Caco-2 (cell line): ENCODE measurements at regions not wholly inside any gene's neighbourhood (a gene's known extent, or its start where the extent isn't known, plus 50 kb on each side); places are given as distances from the start of the nearest gene placed in this dataset.
A peak's percentile ranks its signal among the peaks of the same experiment; 100 is the strongest.

Source experiments
- BruUV-seq: library from RNA; stranded (reverse); fragments of 400-500 nt; replicated peaks from 2 replicates; lab custom pipeline; 2021; lab: Mats Ljungman, UMichigan
- CTCF ChIA-PET: fragments of 300-600 bp; sonication (Branson Sonifier 250); formaldehyde crosslinking; loops from one replicate; lab custom pipeline; 2022; ENCODE audit warnings: antibody characterized with exemption; lab: Charles Lee
- POLR2A ChIA-PET: fragments of 300-600 bp; sonication (Branson Sonifier 250); formaldehyde crosslinking; loops from one replicate; lab custom pipeline; 2022; ENCODE audit warnings: antibody characterized with exemption; lab: Charles Lee
- DNase-seq, 2 experiments: peaks; one replicate each; pipeline versions ENCODE4 v3.0.0 to v3.0.0-alpha.2; 2020 to 2022
- H3K27me3 ChIP-seq: replicated peaks from 2 replicates; pipeline ENCODE4 v1.6.0; 2011; ENCODE audit warnings: low read length; ENCODE audit not compliant: control insufficient read depth, insufficient read depth
- H3K36me3 ChIP-seq: 2 replicates; pipeline ENCODE4 v1.5.1; 2011; ENCODE audit warnings: low read length; ENCODE audit not compliant: control insufficient read depth, insufficient read depth
- H3K4me1 ChIP-seq: fragments of 250-450 bp; sonication (Bioruptor Pico); 2 replicates; pipeline ENCODE4 v1.5.1; 2020; ENCODE audit warnings: mild to moderate bottlenecking
- H3K4me3 ChIP-seq: 2 replicates; pipeline ENCODE4 v1.5.1; 2011; ENCODE audit warnings: low read depth, mild to moderate bottlenecking, control low read depth, low read length
- H3K9me3 ChIP-seq: fragments of 250-450 bp; sonication (Bioruptor Pico); 2 replicates; pipeline ENCODE4 v1.5.1; 2020; ENCODE audit warnings: mild to moderate bottlenecking, moderate library complexity
- H3K27ac Mint-ChIP-seq: one replicate; pipeline ENCODE4 v1.8.0; 2022; ENCODE audit warnings: mixed read lengths; ENCODE audit not compliant: unreplicated experiment
- H3K27me3 Mint-ChIP-seq: one replicate; pipeline ENCODE4 v1.8.0; 2022; ENCODE audit warnings: mixed read lengths; ENCODE audit not compliant: insufficient read depth, unreplicated experiment
- H3K36me3 Mint-ChIP-seq: one replicate; pipeline ENCODE4 v1.8.0; 2022; ENCODE audit warnings: mild to moderate bottlenecking, mixed read lengths; ENCODE audit not compliant: insufficient read depth, unreplicated experiment
- H3K4me1 Mint-ChIP-seq: one replicate; pipeline ENCODE4 v1.8.0; 2022; ENCODE audit warnings: low read depth, mixed read lengths; ENCODE audit not compliant: unreplicated experiment
- H3K4me3 Mint-ChIP-seq: one replicate; pipeline ENCODE4 v1.8.0; 2022; ENCODE audit warnings: mild to moderate bottlenecking, moderate library complexity, mixed read lengths; ENCODE audit not compliant: unreplicated experiment
- H3K9me3 Mint-ChIP-seq: one replicate; pipeline ENCODE4 v1.8.0; 2022; ENCODE audit warnings: mixed read lengths; ENCODE audit not compliant: unreplicated experiment
- intact Hi-C: fragments of 100-400 bp; cut with micrococcal nuclease; formaldehyde crosslinking; loops from one replicate; pipeline ENCODE4 v1.10.0; 2022; ENCODE audit not compliant: unreplicated experiment
- TF ChIP-seq, protein P1 (sequence below), 2 experiments: fragments of 200-600 bp in 1 of 2; IDR thresholded peaks; 1 replicate in 1 of 2; 2 replicates in 1 of 2; pipeline versions ENCODE4 v1.5.1 to v1.8.0; 2011 to 2022; ENCODE audit warnings: antibody characterized with exemption in 1 of 2, control low read depth in 1 of 2, inconsistent platforms in 1 of 2, low read depth in 1 of 2, low read length in 1 of 2, mild to moderate bottlenecking in 1 of 2, moderate library complexity in 1 of 2; ENCODE audit not compliant: insufficient read depth in 1 of 2, severe bottlenecking in 1 of 2, unreplicated experiment in 1 of 2

DNA sequence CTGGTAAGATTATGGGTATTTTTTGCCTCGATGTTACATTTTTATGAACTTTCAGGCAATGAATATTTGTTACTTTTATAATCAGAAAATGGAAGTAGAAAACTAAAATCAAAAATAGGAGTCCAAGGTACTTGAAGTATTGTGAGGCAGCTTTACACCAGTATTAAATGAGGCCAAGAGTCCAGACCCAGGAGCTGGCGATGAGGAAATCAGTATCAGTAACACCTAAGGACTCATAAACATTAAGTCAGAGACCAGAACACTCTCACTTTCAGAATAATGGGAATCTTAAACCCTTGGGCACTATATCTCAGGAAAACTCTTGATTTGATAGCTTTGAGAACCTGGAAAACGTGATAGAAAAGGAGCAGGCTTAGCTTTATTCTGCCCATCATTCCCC is 208.8 kb downstream of the GXYLT1 start:
- peaks cover 7% of the 10 kb centered on the region for H3K4me1 Mint-ChIP-seq
- Histone ChIP-seq H3K4me3 (no peak overlapping the region), H3K27me3 (no peaks in the 10 kb centered on the region), H3K36me3 (no peaks in the 10 kb centered on the region), H3K4me1 (no peaks in the 10 kb centered on the region), H3K9me3 (no peaks in the 10 kb centered on the region)
- no TSS peak for BruUV-seq
- DNase-seq: no peak
- intact Hi-C loops: no loop called here
- no peaks in the 10 kb centered on the region for H3K9me3 Mint-ChIP-seq
- CTCF ChIA-PET: no interaction called here
- H3K27me3 Mint-ChIP-seq: peaks cover 20% of the 10 kb centered on the region
- TF ChIP-seq, protein P1, sequence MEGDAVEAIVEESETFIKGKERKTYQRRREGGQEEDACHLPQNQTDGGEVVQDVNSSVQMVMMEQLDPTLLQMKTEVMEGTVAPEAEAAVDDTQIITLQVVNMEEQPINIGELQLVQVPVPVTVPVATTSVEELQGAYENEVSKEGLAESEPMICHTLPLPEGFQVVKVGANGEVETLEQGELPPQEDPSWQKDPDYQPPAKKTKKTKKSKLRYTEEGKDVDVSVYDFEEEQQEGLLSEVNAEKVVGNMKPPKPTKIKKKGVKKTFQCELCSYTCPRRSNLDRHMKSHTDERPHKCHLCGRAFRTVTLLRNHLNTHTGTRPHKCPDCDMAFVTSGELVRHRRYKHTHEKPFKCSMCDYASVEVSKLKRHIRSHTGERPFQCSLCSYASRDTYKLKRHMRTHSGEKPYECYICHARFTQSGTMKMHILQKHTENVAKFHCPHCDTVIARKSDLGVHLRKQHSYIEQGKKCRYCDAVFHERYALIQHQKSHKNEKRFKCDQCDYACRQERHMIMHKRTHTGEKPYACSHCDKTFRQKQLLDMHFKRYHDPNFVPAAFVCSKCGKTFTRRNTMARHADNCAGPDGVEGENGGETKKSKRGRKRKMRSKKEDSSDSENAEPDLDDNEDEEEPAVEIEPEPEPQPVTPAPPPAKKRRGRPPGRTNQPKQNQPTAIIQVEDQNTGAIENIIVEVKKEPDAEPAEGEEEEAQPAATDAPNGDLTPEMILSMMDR (IDR thresholded peaks at IDR 0.05; ENCODE audit: insufficient read depth in 1 of 2, low read depth in 1 of 2, low read length in 1 of 2, severe bottlenecking in 1 of 2, unreplicated experiment in 1 of 2): no peak
- H3K36me3 Mint-ChIP-seq: no peaks in the 10 kb centered on the region
- no peak overlapping the region for H3K27ac Mint-ChIP-seq
- no peak overlapping the region for H3K4me3 Mint-ChIP-seq
- POLR2A ChIA-PET: no interaction called here

- no peaks in the 10 kb centered on the region for H3K9me3 ChIP-seq
- POLR2A ChIA-PET: no interaction called here
- Mint-ChIP-seq H3K4me3 (peak overlapping the region; percentile 69), H3K27me3 (peaks cover 23% of the 10 kb centered on the region), H3K27ac (no peak overlapping the region), H3K9me3 (no peaks in the 10 kb centered on the region), H3K4me1 (peaks cover 7% of the 10 kb centered on the region), H3K36me3 (no peaks in the 10 kb centered on the region)
- TF ChIP-seq, protein P1 (IDR thresholded peaks at IDR 0.05; ENCODE audit: insufficient read depth in 1 of 2, low read depth in 1 of 2, low read length in 1 of 2, severe bottlenecking in 1 of 2, unreplicated experiment in 1 of 2): no peak
- peak in 1 of 2 experiments; percentile 25 for DNase-seq
- no TSS peak for BruUV-seq
- CTCF ChIA-PET: no interaction called here
- no peaks in the 10 kb centered on the region for H3K36me3 ChIP-seq
- H3K27me3 ChIP-seq: no peaks in the 10 kb centered on the region
- H3K4me1 ChIP-seq: no peaks in the 10 kb centered on the region
- intact Hi-C loops: loop anchor here (5.0 kb wide), 1 partner anchor 90 kb away; no protein-coding TSS in a partner anchor
- H3K4me3 ChIP-seq: peak overlapping the region; percentile 24
Observed at GRCh38 chr12:41932470-41932991, 212.1 kb downstream of the GXYLT1 start.

DNA sequence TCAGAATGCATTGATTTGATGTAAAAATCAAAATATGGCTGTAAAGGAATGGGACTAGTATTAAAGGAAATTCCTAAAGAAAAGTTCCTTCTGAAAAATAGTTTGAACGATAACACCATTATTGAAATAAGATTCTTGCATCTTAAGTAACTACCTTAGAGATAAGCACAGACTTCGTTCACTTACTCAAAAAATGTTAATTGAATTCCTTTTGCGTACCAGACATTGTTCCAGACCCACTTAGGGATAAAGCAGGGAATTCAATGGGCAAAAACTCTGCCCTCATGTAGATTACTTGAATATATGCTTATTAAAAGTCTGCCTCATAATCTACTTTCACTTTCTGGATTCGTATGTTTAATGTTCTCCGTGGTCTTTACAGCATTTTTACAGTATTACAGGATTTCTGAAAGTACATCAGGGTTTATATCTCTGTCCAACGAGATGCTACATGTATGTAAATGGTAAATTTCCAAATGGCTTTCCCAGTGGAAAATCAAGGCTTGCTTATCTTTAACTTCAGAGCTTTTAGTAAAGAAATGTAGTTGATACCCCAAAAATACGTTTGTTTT is 213.7 kb downstream of the GXYLT1 start:
- Mint-ChIP-seq H3K9me3 (no peaks in the 10 kb centered on the region), H3K4me3 (no peak overlapping the region), H3K27ac (no peak overlapping the region), H3K27me3 (peaks cover 22% of the 10 kb centered on the region), H3K4me1 (peaks cover 7% of the 10 kb centered on the region), H3K36me3 (no peaks in the 10 kb centered on the region)
- ChIA-PET POLR2A (no interaction called here), CTCF (no interaction called here)
- H3K4me1 ChIP-seq: no peaks in the 10 kb centered on the region
- intact Hi-C loops: loop anchor here (5.0 kb wide), 1 partner anchor 91 kb away; no protein-coding TSS in a partner anchor
- DNase-seq: no peak
- BruUV-seq: no TSS peak
- no peaks in the 10 kb centered on the region for H3K36me3 ChIP-seq
- no peaks in the 10 kb centered on the region for H3K27me3 ChIP-seq
- TF ChIP-seq, protein P1 (IDR thresholded peaks at IDR 0.05; ENCODE audit: insufficient read depth in 1 of 2, low read depth in 1 of 2, low read length in 1 of 2, severe bottlenecking in 1 of 2, unreplicated experiment in 1 of 2): no peak
- H3K9me3 ChIP-seq: no peaks in the 10 kb centered on the region
- no peak overlapping the region for H3K4me3 ChIP-seq
